HG02678 (cell line): ENCODE measurements at regions not wholly inside any gene's neighbourhood (a gene's known extent, or its start where the extent isn't known, plus 50 kb on each side); places are given as distances from the start of the nearest gene placed in this dataset.
"Not testable (repeated sequence)": the region's sequence is repeated elsewhere in the genome, so short reads cannot be mapped to it uniquely, and the experiment has no call there.

Experiments
- ATAC-seq: cut with Tn5 transposase; IDR thresholded peaks from one replicate; pipeline ENCODE4 v1.9.1; 2021; ENCODE audit warnings: mild to moderate bottlenecking, moderate library complexity; ENCODE audit not compliant: unreplicated experiment

GRCh38 chr9:75531588-75531987 lies 358.9 kb upstream of the PCSK5 start:
- ATAC-seq, result no peak

- no peak for ATAC-seq
Measured at GRCh38 chr9:75532233-75533050, 358.0 kb upstream of the PCSK5 start.

GRCh38 chr9:75539523-75539922 lies 350.9 kb upstream of the PCSK5 start:
- no peak for ATAC-seq

- ATAC-seq, result no peak
Measured at GRCh38 chr9:75540185-75540584, 350.3 kb upstream of the PCSK5 start.

GRCh38 chr9:75541734-75542133 lies 348.7 kb upstream of the PCSK5 start:
- no peak for ATAC-seq

- ATAC-seq, result no peak
Measured at GRCh38 chr9:75544815-75545214, 345.7 kb upstream of the PCSK5 start.

GRCh38 chr9:75545287-75545686 lies 345.2 kb upstream of the PCSK5 start:
- no peak for ATAC-seq

GRCh38 chr9:75548871-75549270 lies 341.6 kb upstream of the PCSK5 start:
- no peak for ATAC-seq

GRCh38 chr9:75551861-75552260 lies 338.6 kb upstream of the PCSK5 start:
- ATAC-seq, result no peak

- ATAC-seq, result no peak
Measured at GRCh38 chr9:75552941-75553340, 337.5 kb upstream of the PCSK5 start.

- not testable (repeated sequence) for ATAC-seq
Measured at GRCh38 chr9:75566813-75567212, 323.7 kb upstream of the PCSK5 start.

- no peak for ATAC-seq
Measured at GRCh38 chr9:75570538-75570937, 319.9 kb upstream of the PCSK5 start.

- ATAC-seq, result no peak
Measured at GRCh38 chr9:75574569-75574968, 315.9 kb upstream of the PCSK5 start.

GRCh38 chr9:75582870-75583269 lies 307.6 kb upstream of the PCSK5 start:
- ATAC-seq, result no peak

- ATAC-seq, result no peak
Measured at GRCh38 chr9:75588808-75589207, 301.7 kb upstream of the PCSK5 start.

GRCh38 chr9:75589497-75589896 lies 301.0 kb upstream of the PCSK5 start:
- no peak for ATAC-seq

GRCh38 chr9:75591972-75592371 lies 298.5 kb upstream of the PCSK5 start:
- no peak for ATAC-seq

- no peak for ATAC-seq
Measured at GRCh38 chr9:75592586-75592985, 297.9 kb upstream of the PCSK5 start.

GRCh38 chr9:75593920-75594319 lies 296.6 kb upstream of the PCSK5 start:
- no peak for ATAC-seq

GRCh38 chr9:75599126-75599525 lies 291.3 kb upstream of the PCSK5 start:
- no peak for ATAC-seq

- ATAC-seq, result no peak
Measured at GRCh38 chr9:75601280-75601679, 289.2 kb upstream of the PCSK5 start.

GRCh38 chr9:75602060-75602459 lies 288.4 kb upstream of the PCSK5 start:
- ATAC-seq, result no peak

GRCh38 chr9:75604661-75605060 lies 285.8 kb upstream of the PCSK5 start:
- no peak for ATAC-seq
